HEK293T (cell line): ENCODE measurements at regions not wholly inside any gene's neighbourhood (a gene's known extent, or its start where the extent isn't known, plus 50 kb on each side); places are given as distances from the start of the nearest gene placed in this dataset.

Source experiments
- BHLHE40 ChIP-seq: fragments of 450-650 bp; IDR thresholded peaks from 2 replicates; pipeline ENCODE4 v1.6.1; 2016; ENCODE audit warnings: mild to moderate bottlenecking, moderate library complexity, borderline replicate concordance
- ELF4 ChIP-seq: fragments of 450-650 bp; IDR thresholded peaks from 2 replicates; pipeline ENCODE4 v1.6.1; 2017; ENCODE audit warnings: antibody characterized with exemption
- SP1 ChIP-seq: fragments of 450-650 bp; IDR thresholded peaks from 2 replicates; pipeline ENCODE4 v1.6.1; 2017

DNA sequence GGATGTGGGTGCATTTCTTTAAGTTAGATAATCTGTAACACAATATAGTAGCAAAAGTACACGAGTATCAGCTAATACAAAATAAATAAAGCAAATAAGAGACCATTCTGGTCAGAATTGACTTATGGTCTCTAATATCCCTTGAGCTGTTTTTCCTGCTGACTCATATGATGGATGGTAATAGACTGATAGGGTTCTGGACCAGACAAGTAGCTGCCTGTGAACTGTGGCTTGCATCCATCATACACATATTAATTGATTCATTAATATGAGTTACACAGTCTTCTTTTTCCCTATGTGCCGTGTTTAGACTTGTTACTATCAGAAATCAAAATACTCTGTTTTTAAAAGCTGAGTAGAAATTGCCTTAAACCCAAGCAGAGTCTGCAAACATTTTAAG is 762.8 kb downstream of the GATA3 start:
- no peak for TF ChIP-seq SP1
- no peak for TF ChIP-seq ELF4
- no peak for TF ChIP-seq BHLHE40
